ENCODE measurements at regions not wholly inside any gene's neighbourhood (a gene's known extent, or its start where the extent isn't known, plus 50 kb on each side); places are given as distances from the start of the nearest gene placed in this dataset.

DNA sequence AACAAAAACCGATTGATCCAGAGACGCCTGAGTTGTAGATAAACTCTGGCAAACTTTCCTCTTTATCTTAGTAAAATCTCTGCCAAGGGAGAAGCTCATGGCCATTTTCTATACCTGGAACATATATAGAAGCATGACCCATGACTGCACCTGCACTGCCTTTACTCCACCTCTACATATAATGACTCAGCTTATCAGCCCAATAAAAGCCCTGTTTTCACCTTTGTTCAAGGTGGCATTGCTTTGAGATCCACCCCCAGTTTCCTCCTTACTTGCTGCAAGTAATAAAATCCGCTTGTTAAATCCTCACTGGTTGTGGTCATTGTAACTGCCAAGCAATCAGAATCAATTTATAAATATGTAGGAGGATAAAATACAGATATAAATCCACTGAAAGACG lies 1280.4 kb downstream of the NSUN3 start:
- TF ChIP-seq, protein P1, sequence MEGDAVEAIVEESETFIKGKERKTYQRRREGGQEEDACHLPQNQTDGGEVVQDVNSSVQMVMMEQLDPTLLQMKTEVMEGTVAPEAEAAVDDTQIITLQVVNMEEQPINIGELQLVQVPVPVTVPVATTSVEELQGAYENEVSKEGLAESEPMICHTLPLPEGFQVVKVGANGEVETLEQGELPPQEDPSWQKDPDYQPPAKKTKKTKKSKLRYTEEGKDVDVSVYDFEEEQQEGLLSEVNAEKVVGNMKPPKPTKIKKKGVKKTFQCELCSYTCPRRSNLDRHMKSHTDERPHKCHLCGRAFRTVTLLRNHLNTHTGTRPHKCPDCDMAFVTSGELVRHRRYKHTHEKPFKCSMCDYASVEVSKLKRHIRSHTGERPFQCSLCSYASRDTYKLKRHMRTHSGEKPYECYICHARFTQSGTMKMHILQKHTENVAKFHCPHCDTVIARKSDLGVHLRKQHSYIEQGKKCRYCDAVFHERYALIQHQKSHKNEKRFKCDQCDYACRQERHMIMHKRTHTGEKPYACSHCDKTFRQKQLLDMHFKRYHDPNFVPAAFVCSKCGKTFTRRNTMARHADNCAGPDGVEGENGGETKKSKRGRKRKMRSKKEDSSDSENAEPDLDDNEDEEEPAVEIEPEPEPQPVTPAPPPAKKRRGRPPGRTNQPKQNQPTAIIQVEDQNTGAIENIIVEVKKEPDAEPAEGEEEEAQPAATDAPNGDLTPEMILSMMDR (IDR thresholded peaks at IDR 0.05) = no peak
- no peak for TF ChIP-seq POLR2A (IDR thresholded peaks at IDR 0.05)
